ENCODE measurements at regions not wholly inside any gene's neighbourhood (a gene's known extent, or its start where the extent isn't known, plus 50 kb on each side); places are given as distances from the start of the nearest gene placed in this dataset.
A peak's percentile ranks its signal among the peaks of the same experiment; 100 is the strongest.

GRCh38 chr20:58145506-58146080, 82.9 kb downstream of the ANKRD60 start:
- no peak for DNase-seq (ENCODE audit: extremely low spot score)
- TF ChIP-seq POLR2A (IDR thresholded peaks at IDR 0.05; ENCODE audit: low read depth) = no peak
- TF ChIP-seq POLR2AphosphoS5 (IDR thresholded peaks at IDR 0.05) = no peak
- TF ChIP-seq, protein P1, sequence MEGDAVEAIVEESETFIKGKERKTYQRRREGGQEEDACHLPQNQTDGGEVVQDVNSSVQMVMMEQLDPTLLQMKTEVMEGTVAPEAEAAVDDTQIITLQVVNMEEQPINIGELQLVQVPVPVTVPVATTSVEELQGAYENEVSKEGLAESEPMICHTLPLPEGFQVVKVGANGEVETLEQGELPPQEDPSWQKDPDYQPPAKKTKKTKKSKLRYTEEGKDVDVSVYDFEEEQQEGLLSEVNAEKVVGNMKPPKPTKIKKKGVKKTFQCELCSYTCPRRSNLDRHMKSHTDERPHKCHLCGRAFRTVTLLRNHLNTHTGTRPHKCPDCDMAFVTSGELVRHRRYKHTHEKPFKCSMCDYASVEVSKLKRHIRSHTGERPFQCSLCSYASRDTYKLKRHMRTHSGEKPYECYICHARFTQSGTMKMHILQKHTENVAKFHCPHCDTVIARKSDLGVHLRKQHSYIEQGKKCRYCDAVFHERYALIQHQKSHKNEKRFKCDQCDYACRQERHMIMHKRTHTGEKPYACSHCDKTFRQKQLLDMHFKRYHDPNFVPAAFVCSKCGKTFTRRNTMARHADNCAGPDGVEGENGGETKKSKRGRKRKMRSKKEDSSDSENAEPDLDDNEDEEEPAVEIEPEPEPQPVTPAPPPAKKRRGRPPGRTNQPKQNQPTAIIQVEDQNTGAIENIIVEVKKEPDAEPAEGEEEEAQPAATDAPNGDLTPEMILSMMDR (IDR thresholded peaks at IDR 0.05) = no peak
- TF ChIP-seq EP300 (IDR thresholded peaks at IDR 0.05) = no peak
- Histone ChIP-seq H3K36me3 (no peaks in the 10 kb centered on the region), H3K4me3 (no peak overlapping the region), H3K9me3 (peaks cover 0 to 4% (median 0%) of the 10 kb centered on the region in 4 donors), H3K27me3 (peaks cover 0 to 45% (median 0%) of the 10 kb centered on the region in 4 donors), H3K4me1 (peaks cover 0 to 13% (median 5%) of the 10 kb centered on the region in 4 donors), H3K27ac (replicated peaks in 1 of 4) (peak overlapping the region in 3 of 4 donors; percentile 35 to 61 (median 41))
- WGBS = 81% methylated on average over 6 of the region's 6 CpGs
- intact Hi-C loops (cut with DNase I) = no loop called here

DNA sequence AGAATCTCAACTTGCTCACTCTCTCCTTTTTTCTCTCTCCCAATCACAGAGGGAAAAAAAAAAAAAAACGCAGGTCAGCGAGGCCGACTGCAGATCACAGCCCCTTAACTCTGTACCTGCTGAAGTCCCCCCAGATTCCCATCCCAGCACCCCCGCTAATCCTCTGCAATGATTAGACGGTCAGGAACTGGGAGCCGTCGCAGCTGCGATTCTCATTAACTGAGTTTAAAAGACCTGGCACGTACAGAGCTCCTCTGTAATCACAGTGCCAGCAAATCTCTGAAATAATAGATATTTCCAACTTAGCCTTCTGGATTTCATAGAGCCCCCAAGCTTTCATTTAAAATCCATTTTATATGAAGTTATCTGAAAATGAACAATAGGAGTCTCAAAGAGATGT, 84.4 kb downstream of the ANKRD60 start:
- peaks cover 0 to 46% (median 1%) of the 10 kb centered on the region in 4 donors for H3K27me3 ChIP-seq
- no peaks in the 10 kb centered on the region for H3K36me3 ChIP-seq
- DNase-seq (ENCODE audit: extremely low spot score) = no peak
- WGBS = 89% methylated on average over 9 of the region's 9 CpGs
- H3K9me3 ChIP-seq = peaks cover 0 to 4% (median 0%) of the 10 kb centered on the region in 4 donors
- H3K4me1 ChIP-seq = peaks cover 0 to 13% (median 5%) of the 10 kb centered on the region in 4 donors
- H3K4me3 ChIP-seq = no peak overlapping the region
- intact Hi-C loops (cut with DNase I) = no loop called here
- no peak overlapping the region for H3K27ac ChIP-seq (replicated peaks in 1 of 4)
- TF ChIP-seq POLR2AphosphoS5 (IDR thresholded peaks at IDR 0.05) (no peak), EP300 (IDR thresholded peaks at IDR 0.05) (no peak), POLR2A (IDR thresholded peaks at IDR 0.05; ENCODE audit: low read depth) (no peak)
- TF ChIP-seq, protein P1 (IDR thresholded peaks at IDR 0.05) = no peak

DNA sequence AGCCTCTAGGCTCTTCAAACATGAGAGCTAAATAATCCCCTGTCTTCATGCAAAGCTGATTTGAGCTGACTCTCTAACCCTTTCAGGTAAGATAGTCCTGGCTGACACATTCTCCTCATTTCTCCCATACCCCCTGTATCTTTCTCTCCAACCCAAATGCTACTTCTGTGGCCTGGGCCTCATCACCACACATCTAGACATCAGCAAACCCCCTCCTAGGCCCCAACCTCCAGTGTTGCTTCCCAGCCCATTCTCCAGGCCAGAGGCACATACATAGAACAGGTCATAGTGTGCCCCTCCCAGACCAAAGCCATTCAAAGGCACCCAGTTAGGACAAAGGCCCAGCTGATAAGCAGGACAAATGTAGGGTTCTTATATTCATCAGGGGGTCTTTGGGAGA, 84.9 kb downstream of the ANKRD60 start:
- peaks cover 0 to 46% (median 3%) of the 10 kb centered on the region in 4 donors for H3K27me3 ChIP-seq
- peaks cover 0 to 4% (median 0%) of the 10 kb centered on the region in 4 donors for H3K9me3 ChIP-seq
- DNase-seq (ENCODE audit: extremely low spot score) = no peak
- no peak overlapping the region for H3K27ac ChIP-seq (replicated peaks in 1 of 4)
- peaks cover 0 to 13% (median 5%) of the 10 kb centered on the region in 4 donors for H3K4me1 ChIP-seq
- no peaks in the 10 kb centered on the region for H3K36me3 ChIP-seq
- no peak overlapping the region for H3K4me3 ChIP-seq
- TF ChIP-seq POLR2A (IDR thresholded peaks at IDR 0.05; ENCODE audit: low read depth) (no peak), EP300 (IDR thresholded peaks at IDR 0.05) (no peak), POLR2AphosphoS5 (IDR thresholded peaks at IDR 0.05) (no peak)
- TF ChIP-seq, protein P1 (IDR thresholded peaks at IDR 0.05) = no peak
- intact Hi-C loops (cut with DNase I) = no loop called here

DNA sequence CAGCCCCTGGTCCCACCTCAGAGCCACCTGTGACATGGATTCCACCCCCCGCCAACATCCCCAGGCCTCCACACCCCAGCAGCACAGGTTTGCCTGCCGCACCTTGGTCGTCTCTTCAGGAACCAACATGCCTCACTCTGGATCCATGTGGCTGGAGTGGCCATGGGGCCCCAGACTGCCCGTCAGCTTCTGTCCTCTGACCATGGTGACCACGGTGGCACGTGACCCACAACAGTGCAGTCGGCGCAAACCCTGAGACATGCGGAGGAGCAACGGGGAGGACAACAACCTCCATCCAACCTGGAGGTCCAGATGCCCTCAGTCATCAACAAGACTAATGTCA, 85.6 kb downstream of the ANKRD60 start:
- peaks cover 0 to 4% (median 0%) of the 10 kb centered on the region in 4 donors for H3K9me3 ChIP-seq
- WGBS = no CpG with 5 or more reads among the region's 10 CpGs
- intact Hi-C loops (cut with DNase I) = no loop called here
- H3K27ac ChIP-seq (replicated peaks in 1 of 4) = no peak overlapping the region
- TF ChIP-seq POLR2A (IDR thresholded peaks at IDR 0.05; ENCODE audit: low read depth) (no peak), POLR2AphosphoS5 (IDR thresholded peaks at IDR 0.05) (no peak), EP300 (IDR thresholded peaks at IDR 0.05) (no peak)
- TF ChIP-seq, protein P1 (IDR thresholded peaks at IDR 0.05) = no peak
- peaks cover 0 to 13% (median 5%) of the 10 kb centered on the region in 4 donors for H3K4me1 ChIP-seq
- H3K36me3 ChIP-seq = no peaks in the 10 kb centered on the region
- no peak overlapping the region for H3K4me3 ChIP-seq
- no peak for DNase-seq (ENCODE audit: extremely low spot score)
- H3K27me3 ChIP-seq = peaks cover 0 to 48% (median 3%) of the 10 kb centered on the region in 4 donors
